ENCODE measurements at regions not wholly inside any gene's neighbourhood (a gene's known extent, or its start where the extent isn't known, plus 50 kb on each side); places are given as distances from the start of the nearest gene placed in this dataset.
"Not testable (repeated sequence)": the region's sequence is repeated elsewhere in the genome, so short reads cannot be mapped to it uniquely, and the experiment has no call there.

DNA sequence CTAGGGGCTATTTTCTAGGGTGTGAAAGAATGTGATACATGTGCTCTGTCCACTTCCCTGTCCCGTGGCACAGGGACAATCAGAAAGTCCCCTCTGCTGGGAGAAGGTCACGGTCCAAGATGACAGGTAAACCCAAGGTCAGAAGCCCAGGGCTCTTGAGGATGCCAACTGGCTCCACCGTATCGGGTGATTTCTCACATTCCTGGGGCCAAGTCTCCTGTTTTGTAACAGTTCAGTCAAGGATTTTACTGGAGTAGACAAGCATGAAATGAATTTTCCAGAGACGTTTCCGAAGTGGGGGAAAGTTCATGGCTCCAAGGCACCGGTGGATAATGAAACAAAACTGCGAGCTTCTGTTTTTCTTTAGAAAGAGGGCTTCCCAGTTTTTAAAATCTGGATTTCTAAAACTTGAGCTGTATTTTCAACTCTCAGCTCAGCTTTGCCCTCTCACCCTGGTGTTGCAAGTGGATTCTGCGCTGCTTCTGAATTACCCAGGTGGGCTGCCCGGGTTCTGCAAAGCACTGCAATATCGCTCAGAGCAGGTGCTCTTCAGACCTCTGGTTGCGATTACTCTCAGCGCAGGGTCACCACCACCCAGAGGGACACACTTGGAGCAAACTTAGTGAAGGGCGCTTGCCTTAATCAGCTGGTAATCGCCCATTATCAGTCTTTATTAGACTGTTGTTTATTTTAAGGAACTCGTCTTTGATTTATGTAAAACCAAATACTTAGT is 64.4 kb upstream of the TMEM170B start:
- no peaks in the 10 kb centered on the region for H3K9me3 ChIP-seq (ENCODE audit: insufficient read depth, low read length)
- H4K20me1 ChIP-seq (ENCODE audit: low read depth, low read length), result no peaks in the 10 kb centered on the region
- no peaks in the 10 kb centered on the region for H3K79me2 ChIP-seq (ENCODE audit: insufficient read depth, low read length)
- H3K9ac ChIP-seq (ENCODE audit: low read length), result no peak overlapping the region
- H3K36me3 ChIP-seq (ENCODE audit: low read length), result no peaks in the 10 kb centered on the region
- H3K27ac ChIP-seq (ENCODE audit: low read depth, low read length), result no peak overlapping the region
- no peak overlapping the region for H3K4me2 ChIP-seq (ENCODE audit: low read depth, low read length, poor library complexity, severe bottlenecking)
- no peaks in the 10 kb centered on the region for H3F3A ChIP-seq (ENCODE audit: insufficient read depth)
- H2AFZ ChIP-seq (ENCODE audit: low read depth, low read length, severe bottlenecking), result no peak overlapping the region
- no peaks in the 10 kb centered on the region for H3K9me2 ChIP-seq (replicated peaks; ENCODE audit: insufficient read depth, low read length)
- no peaks in the 10 kb centered on the region for H3K27me3 ChIP-seq (ENCODE audit: low read length)
- no peak overlapping the region for H3K4me3 ChIP-seq (ENCODE audit: insufficient read depth, low read length, poor library complexity, severe bottlenecking)
- TF ChIP-seq EZH2phosphoT487 (conservative IDR thresholded peaks at IDR 0.05; ENCODE audit: low read length), result no peak
- TF ChIP-seq, protein P1, sequence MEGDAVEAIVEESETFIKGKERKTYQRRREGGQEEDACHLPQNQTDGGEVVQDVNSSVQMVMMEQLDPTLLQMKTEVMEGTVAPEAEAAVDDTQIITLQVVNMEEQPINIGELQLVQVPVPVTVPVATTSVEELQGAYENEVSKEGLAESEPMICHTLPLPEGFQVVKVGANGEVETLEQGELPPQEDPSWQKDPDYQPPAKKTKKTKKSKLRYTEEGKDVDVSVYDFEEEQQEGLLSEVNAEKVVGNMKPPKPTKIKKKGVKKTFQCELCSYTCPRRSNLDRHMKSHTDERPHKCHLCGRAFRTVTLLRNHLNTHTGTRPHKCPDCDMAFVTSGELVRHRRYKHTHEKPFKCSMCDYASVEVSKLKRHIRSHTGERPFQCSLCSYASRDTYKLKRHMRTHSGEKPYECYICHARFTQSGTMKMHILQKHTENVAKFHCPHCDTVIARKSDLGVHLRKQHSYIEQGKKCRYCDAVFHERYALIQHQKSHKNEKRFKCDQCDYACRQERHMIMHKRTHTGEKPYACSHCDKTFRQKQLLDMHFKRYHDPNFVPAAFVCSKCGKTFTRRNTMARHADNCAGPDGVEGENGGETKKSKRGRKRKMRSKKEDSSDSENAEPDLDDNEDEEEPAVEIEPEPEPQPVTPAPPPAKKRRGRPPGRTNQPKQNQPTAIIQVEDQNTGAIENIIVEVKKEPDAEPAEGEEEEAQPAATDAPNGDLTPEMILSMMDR (IDR thresholded peaks at IDR 0.05; ENCODE audit: insufficient read depth, low read length, poor library complexity, severe bottlenecking), result no peak

DNA sequence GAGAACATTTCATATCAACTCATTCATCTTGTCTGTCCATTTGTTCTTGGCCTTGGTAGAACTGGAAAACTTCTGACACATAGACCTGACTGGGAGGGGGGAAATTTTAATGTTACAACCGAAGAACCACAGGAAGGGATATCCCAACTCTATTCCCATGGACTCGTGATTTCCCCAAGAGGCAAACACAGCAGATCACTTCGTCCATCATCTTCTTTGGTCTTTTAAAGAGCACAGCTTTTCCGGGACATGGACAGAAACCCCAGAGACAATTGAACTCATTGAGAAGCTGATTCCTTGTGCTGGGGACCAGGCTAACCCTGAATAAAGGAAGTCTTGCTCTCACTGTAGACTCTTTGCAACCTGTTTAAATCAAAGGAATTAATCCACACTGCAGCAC is 66.3 kb upstream of the TMEM170B start:
- no peaks in the 10 kb centered on the region for H3K36me3 ChIP-seq (ENCODE audit: low read length)
- no peaks in the 10 kb centered on the region for H3K9me3 ChIP-seq (ENCODE audit: insufficient read depth, low read length)
- no peak overlapping the region for H3K4me2 ChIP-seq (ENCODE audit: low read depth, low read length, poor library complexity, severe bottlenecking)
- H4K20me1 ChIP-seq (ENCODE audit: low read depth, low read length), result no peaks in the 10 kb centered on the region
- TF ChIP-seq, protein P1 (IDR thresholded peaks at IDR 0.05; ENCODE audit: insufficient read depth, low read length, poor library complexity, severe bottlenecking), result no peak
- no peak for TF ChIP-seq EZH2phosphoT487 (conservative IDR thresholded peaks at IDR 0.05; ENCODE audit: low read length)
- no peaks in the 10 kb centered on the region for H3K9me2 ChIP-seq (replicated peaks; ENCODE audit: insufficient read depth, low read length)
- 0 out of 2 replicates have a peak, but pooled peaks cover 4% of the 10 kb centered on the region for H3F3A ChIP-seq (ENCODE audit: insufficient read depth)
- no peaks in the 10 kb centered on the region for H3K27me3 ChIP-seq (ENCODE audit: low read length)
- no peak overlapping the region for H3K9ac ChIP-seq (ENCODE audit: low read length)
- H3K79me2 ChIP-seq (ENCODE audit: insufficient read depth, low read length), result no peaks in the 10 kb centered on the region
- no peak overlapping the region for H3K27ac ChIP-seq (ENCODE audit: low read depth, low read length)
- peak overlapping the region; percentile 0 for H2AFZ ChIP-seq (ENCODE audit: low read depth, low read length, severe bottlenecking)
- H3K4me3 ChIP-seq (ENCODE audit: insufficient read depth, low read length, poor library complexity, severe bottlenecking), result no peak overlapping the region

DNA sequence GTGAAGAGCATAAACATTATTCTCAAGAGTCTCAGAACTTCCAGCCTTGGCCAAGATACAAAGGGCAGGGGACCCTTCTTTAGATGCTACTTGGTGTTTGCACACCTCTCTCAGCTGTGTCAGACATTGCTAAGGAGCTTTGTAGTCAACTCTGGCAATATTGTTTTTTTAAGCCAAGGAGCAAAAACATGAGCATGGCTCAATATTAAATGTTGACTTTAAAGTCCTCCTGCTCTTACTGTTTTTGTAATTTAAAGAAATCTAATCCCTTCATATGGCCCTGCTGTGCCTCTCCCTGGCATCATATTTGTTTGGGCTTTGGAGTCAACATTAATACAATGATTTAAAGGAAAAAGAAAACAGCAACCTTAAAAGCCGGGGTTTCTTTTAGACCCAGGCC is 67.9 kb upstream of the TMEM170B start:
- Histone ChIP-seq H3K4me3 (ENCODE audit: insufficient read depth, low read length, poor library complexity, severe bottlenecking) (no peak overlapping the region), H3K9me3 (ENCODE audit: insufficient read depth, low read length) (no peaks in the 10 kb centered on the region), H3K9ac (ENCODE audit: low read length) (no peak overlapping the region), H3K27ac (ENCODE audit: low read depth, low read length) (no peak overlapping the region), H3F3A (ENCODE audit: insufficient read depth) (peaks cover 8% of the 10 kb centered on the region; the same call in 1 of the 2 replicates), H3K79me2 (ENCODE audit: insufficient read depth, low read length) (no peaks in the 10 kb centered on the region), H3K4me2 (ENCODE audit: low read depth, low read length, poor library complexity, severe bottlenecking) (no peak overlapping the region), H3K36me3 (ENCODE audit: low read length) (no peaks in the 10 kb centered on the region), H2AFZ (ENCODE audit: low read depth, low read length, severe bottlenecking) (peak overlapping the region; percentile 65), H4K20me1 (ENCODE audit: low read depth, low read length) (no peaks in the 10 kb centered on the region), H3K9me2 (replicated peaks; ENCODE audit: insufficient read depth, low read length) (no peaks in the 10 kb centered on the region), H3K27me3 (ENCODE audit: low read length) (no peaks in the 10 kb centered on the region)
- TF ChIP-seq EZH2phosphoT487 (conservative IDR thresholded peaks at IDR 0.05; ENCODE audit: low read length), result no peak
- TF ChIP-seq, protein P1 (IDR thresholded peaks at IDR 0.05; ENCODE audit: insufficient read depth, low read length, poor library complexity, severe bottlenecking), result no peak

DNA sequence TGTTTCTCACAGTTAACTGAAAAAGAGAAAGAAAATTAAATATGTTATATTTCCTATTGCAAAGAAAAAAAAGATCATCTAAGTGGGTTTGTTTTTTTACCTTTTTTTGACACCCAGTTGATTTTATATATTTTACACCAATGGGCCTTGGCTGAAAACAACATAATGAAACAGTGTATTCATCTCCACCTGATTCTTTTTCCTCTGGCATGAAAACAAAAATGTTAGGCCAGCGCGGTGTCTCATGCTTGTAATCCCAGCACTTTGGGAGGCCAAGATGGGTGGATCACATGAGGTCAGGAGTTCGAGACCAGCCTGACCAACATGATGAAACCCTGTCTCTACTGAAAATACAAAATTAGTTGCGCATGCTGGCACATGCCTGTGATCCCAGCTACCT is 69.3 kb upstream of the TMEM170B start:
- H3K9me3 ChIP-seq (ENCODE audit: insufficient read depth, low read length); H3K9me2 ChIP-seq (replicated peaks; ENCODE audit: insufficient read depth, low read length); H3K27me3 ChIP-seq (ENCODE audit: low read length); H4K20me1 ChIP-seq (ENCODE audit: low read depth, low read length); H3K36me3 ChIP-seq (ENCODE audit: low read length); H3K9ac ChIP-seq (ENCODE audit: low read length); H3K79me2 ChIP-seq (ENCODE audit: insufficient read depth, low read length); H3K4me3 ChIP-seq (ENCODE audit: insufficient read depth, low read length, poor library complexity, severe bottlenecking); H3F3A ChIP-seq (ENCODE audit: insufficient read depth): not testable (repeated sequence)
- Histone ChIP-seq H3K4me2 (ENCODE audit: low read depth, low read length, poor library complexity, severe bottlenecking) (peak overlapping the region; percentile 3), H3K27ac (ENCODE audit: low read depth, low read length) (peak overlapping the region; percentile 25; the same call in 1 of the 2 replicates), H2AFZ (ENCODE audit: low read depth, low read length, severe bottlenecking) (peak overlapping the region; percentile 8)

All from SU-DHL-6 (cell line).